GM19452 (cell line): ENCODE measurements at regions not wholly inside any gene's neighbourhood (a gene's known extent, or its start where the extent isn't known, plus 50 kb on each side); places are given as distances from the start of the nearest gene placed in this dataset.

Experiments
- ATAC-seq: cut with Tn5 transposase; IDR thresholded peaks from one replicate; pipeline ENCODE4 v1.9.1; 2021; ENCODE audit not compliant: unreplicated experiment

DNA sequence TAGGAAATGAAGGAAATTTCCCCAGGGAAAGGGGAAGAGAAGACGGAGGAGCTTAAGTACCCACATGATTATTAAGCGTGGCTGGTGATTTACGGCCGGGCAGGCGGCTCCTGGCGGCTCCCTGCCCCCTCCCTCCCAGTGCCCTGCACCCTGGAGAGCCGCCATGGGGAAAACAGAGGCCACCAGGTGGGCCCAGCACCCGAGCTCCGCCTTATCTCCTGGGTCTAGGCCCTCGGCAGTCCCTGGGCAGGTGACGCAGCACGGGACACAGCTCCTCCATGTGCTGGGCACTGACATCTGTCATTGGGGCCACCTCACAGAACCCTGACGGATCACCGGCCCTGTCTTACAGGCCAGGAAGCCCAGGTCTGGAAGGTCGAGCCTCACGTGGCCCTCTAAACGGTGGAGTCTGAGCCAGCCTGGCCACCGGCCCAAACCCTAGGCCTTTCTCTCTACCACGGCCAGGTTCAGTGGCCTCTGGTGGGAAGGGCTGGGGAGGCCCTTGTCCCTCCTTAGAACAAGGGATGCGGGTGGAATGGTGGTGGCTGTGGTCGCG lies 60.2 kb upstream of the PPARA start:
- ATAC-seq, result no peak

DNA sequence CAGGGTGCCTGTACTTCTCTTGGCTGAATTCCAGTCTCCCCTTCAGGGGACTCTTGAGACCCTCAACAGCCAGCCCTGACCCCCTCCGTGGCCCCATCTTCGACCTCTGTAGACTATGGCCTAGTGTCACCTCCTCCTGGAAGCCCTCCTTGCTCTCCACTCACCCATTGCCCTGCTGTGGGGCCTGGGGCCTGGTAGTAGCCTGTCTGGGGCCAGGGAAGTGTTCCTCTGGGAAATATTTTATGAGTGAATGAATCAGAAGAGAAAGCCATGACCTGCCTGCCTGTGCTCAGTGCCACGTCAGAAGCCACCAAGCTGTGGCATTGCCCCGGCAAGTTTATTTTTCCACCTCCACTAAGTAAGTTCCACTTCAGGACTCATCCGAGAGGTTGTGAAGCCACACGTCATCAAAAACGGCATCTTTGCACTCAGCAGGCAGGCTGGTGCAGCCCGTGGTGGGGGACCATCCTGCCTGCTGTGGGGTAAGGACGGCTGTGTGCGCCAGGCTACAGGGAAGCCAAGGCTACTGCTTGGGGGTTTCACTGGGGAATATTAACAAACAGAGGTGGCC lies 59.6 kb upstream of the PPARA start:
- ATAC-seq, result no peak

DNA sequence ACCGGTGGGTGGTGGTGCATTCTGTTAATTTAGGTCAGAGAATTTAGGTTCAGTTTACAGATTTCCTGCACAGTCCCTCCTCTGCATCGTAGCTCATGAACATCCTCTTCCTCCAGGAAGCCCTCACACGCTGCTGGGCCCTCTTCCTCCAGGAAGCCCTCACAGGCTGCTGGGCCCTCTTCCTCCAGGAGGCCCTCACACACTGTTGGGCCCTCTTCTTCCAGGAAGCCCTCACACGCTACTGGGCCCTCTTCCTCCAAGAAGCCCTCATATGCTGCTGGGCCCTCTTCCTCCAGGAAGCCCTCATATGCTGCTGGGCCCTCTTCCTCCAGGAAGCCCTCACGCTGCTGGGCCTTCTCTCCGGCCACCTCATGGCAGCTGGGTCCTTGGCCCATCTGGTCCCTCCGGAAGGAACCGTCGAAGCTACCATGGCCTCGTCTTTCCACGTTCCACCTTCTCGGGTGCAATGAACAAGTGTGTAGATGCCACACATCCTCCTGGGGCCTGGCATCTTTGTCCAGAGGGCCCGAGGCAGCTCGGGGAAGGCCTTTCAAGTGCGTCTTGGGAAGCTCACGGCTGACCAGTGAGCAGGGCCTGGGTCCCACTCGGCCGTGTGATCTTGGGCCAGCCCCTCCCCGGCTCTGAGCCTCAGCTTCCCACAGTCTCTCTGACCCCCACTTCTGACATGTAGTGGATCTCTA lies 58.9 kb upstream of the PPARA start:
- ATAC-seq, result no peak

DNA sequence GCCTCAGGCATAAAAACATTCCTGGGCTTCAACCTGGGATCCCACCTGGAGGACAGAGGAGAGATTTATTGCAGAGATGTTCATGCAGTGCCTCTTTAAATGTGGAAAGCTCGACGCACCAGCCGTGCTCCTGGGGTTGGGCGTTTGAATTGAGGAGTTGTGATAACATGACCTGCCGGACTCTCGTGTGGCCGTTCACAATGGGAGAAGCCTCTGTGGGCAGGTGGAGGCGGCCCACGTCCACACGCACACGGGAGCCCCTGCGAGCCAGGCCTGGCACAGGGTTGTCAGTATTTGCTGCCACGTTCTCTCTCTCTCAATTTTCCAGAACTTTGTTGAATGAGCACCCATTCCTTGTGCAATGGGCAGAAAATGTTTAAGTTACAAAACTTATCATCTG lies 58.3 kb upstream of the PPARA start:
- ATAC-seq, result no peak

DNA sequence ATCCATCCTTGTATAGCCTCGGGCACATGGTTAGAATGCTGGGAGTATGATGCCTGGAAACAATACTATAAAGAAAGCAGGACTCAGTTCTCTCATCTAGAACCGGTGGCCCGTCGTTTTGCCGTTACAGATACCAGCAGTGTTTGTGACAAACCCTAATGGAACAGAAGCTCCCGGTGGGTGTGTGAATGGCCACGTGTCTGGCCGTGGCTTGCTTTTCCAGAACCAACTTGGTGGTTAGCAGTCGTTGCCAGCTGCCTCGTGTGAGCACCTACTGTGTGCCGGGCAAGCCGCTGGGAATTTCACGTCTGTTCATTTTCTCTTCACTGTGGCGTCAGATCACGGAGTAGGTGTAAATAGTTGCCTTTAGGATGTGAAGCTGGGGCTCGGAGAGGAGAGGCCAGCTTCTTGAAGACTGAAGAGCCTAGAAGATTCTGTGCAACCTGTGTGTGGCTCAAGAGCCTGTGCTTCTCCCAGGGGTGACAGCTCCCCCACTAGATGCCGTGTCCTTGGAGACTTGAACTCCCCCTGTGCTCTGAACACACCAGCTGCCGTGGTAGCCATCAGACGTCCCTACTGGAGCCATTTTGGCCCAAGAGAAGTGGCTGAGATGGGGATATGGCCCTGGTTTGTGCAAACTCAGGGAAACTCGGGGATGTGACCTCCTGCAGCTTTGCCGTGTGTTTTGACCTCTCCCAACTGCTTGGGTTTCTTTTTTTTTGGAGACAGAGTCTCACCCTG lies 57.5 kb upstream of the PPARA start:
- ATAC-seq, result no peak

DNA sequence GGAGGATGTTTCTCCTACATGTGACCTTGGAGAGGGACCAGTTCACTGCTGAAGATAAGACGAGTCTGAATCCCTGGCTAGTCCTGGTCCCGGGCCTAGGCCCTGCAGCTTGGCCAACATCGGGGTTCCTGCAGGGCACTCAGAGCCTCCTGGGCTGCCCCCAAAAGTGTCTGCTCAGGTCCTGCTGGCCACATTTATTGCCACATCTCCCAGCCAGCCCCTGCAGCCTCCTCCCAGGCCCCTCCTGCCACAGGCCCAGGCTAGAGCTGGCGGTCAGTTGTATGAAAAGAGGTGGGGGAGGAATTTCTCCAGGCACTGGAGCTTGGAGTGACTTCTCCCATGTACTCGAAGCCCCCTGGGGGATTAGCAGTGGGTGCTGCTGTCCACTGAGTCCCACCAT lies 56.5 kb upstream of the PPARA start:
- no peak for ATAC-seq

DNA sequence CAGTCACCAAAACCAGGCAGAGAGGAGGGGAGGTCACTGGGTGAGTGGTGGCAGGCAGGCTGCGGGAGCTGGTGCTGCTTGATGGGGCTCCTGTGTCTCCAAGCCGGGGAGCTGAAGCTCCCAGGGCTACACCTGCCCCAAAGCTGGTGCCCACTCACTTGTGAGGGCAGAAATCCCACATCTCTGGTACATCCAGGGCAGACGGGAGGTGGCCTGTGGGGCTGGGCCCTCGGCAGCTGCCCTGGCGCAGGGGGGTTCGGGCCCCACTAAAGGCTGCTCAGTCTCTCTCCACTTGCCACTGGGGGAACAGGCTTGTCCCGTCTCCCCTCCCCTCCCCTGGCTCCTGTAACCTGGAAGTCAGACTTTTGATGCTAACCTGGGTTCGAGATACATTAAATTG lies 55.6 kb upstream of the PPARA start:
- ATAC-seq, result no peak

DNA sequence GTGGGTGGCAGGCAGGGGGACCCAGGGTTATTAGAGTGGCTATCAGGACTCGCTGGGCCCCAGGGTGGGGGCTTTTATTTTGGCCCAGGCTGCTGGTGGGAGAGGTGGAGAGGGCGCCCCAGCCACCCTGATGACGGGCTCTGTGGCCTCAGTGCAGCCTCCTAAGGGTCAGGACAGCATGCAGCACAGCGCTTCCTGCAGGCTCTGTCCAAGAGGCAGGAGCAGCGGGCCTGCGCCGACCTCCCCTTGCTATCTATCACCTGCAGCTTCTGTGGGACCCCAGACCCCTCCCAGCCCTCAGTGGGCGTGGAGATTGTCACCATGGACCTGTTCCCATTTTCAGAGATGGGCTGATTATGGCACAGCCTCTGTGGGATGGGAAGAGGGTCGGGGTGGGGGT lies 54.3 kb upstream of the PPARA start:
- ATAC-seq, result no peak

DNA sequence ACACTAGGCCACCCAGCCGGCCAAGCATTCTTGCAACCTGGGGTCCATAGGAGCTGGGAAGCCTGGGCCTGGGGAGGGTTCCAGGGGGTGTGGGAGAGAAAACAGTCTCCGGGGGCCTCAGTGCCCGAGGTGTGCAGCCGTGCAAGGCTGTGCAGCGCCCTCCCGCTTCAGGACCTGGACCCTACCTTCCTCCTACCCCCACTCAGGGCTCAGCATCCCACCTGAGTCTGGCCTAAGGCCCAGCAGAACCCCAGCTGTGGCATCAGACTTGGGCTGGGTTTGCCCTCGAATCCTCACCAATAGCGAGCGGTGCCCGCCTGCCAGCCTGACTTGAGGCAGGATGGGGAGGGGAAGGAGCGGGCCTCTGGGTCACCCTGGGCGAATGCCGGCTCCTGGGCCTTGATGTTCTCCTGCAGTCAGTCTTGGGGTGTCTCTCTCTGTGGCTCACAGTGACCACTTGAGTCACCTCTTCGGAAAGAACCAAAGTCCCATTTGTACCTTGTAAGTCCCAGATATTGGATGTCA lies 53.6 kb upstream of the PPARA start:
- ATAC-seq, result no peak

DNA sequence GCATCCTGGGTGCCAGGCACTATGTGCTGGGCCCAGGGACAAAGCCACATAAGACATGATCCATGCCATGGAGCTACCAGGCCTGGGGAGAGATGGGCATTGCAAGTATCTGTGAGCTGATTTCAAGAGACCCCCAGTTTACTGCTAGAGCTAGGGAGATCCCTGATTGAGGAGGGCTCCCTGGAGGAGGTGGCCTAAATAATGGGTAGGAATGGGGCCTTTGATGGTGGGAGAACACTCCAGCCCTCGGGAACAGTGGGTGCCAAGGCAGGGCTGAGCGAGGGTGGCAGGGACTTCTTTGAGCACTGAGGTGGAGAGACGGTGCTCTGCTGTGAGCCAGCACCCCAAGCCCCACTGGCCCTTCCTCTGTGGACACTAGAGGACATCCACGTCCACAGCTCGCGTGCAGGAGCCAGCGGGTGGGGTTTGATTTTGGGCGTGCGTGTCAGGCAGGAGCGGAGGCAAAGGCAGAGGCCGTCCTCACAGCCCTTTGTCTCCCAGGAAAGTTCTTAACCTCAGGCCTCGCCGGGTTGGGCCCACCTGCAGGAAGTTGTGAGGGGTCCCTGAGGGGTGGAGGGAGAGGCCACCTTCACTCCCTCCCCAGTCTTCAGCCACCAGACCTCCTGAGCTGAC lies 52.9 kb upstream of the PPARA start:
- ATAC-seq, result no peak

DNA sequence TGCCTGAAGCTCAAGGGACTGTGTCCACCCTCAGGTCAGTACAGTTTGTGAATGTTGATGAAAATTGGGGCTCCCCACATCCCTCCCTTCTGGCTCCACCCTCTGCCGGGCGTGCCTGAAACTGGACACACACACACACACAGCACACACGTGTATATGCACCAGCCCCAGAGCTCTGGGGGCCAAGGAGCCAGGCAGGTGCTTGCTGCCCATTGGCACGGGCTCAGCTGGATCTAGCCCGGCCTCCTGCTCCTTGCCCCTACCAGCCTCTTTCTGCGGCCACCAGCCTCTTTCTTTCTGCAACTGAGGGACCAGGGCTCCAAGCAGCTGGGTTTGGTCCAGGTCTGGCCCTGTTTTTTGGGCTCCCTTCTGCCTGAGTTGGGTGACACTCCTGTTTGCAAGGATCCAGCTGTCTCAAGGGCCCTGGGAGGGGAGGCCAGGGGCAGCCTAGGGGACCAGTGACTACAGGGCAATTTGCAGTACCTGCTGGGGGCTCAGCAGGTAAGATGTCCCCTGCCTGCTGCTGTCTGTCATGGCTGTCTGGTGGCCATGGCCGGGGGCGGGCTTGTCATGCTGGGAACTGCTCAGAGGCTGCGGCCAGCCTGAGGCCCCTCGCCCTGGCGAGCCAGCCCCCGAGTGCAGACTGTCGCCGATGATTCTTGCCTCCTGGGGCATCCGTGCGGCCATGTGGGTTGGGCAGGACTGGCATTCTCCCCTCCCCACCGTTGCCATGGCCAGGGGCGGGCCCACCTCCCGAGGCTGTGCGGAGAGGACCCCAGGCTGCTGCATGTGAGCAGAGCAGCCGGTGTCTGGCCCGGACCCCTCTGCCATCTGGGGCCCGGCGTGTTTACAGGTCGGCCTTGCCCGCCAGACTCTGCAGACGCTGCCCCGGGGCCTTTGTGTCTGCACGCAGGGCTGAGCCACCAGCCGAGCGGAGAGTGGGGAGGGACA lies 51.5 kb upstream of the PPARA start:
- ATAC-seq, result no peak

DNA sequence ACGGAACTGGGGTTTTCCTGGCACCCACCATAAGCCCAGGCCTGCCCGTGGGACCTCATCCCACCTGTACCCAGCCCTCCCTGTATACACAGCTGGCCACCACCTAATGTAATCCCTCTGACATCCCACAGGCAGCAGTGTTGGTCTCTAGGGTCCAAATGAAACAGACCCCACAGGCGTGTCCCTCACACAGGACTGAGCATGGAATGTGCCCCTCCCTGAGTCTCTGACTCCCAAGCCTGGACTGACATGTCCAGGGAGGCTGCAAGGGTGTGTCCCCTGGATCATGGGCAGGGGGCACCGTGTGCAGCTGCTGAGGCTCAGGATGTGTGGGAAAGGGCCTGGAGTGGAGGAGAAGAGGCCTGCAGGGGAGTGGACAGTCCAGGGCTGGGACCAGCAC lies 50.6 kb upstream of the PPARA start:
- ATAC-seq, result no peak

DNA sequence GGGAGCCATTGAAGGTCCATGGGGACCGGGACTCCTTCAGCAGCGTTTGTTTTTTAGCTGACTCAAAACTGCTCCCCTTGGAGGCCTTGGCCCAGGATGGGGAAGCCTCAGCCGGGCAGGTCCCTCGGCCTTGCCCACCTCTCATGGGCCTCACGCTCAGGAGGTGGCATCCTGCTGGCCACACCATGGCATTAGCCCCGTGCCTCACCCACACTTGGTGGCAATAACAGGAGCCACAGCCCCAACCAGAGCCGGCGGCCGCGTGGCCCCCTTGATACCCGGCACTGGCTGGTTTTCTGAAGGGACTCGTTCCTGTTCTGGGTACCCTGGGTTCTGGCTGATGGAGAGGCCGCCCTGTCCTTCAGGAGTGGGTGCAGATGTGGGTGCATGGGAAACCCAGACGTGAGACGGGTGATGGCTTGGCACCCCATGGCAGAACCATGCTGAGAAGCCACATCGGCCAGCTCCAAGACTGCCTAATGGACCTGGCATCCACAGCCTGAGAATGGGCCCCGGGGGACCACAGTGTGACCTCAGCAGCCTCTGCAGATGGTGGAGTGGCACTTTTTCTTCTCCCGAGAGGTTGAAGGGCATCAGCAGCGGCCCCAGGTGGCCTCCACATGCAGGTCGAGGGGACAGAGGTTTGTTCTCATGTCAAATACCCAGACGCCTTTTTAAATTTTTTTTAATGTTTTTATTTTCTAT lies 49.8 kb upstream of the PPARA start:
- ATAC-seq, result no peak
